SK-N-SH treated with all-trans-retinoic acid at 6 μM for 48 hours (cell line): ENCODE measurements at regions not wholly inside any gene's neighbourhood (a gene's known extent, or its start where the extent isn't known, plus 50 kb on each side); places are given as distances from the start of the nearest gene placed in this dataset.

Source experiments
- ATAC-seq: fragments of 200-7000 bp; cut with Tn5 transposase; 3 replicates; pipeline ENCODE4 v1.9.1; 2020; ENCODE audit warnings: mild to moderate bottlenecking, moderate library complexity
- ARNTL ChIP-seq: fragments of 450-650 bp; formaldehyde crosslinking; IDR thresholded peaks from 2 replicates; pipeline ENCODE4 v1.5.0; 2020; ENCODE audit warnings: low read depth, mild to moderate bottlenecking, moderate library complexity, borderline replicate concordance
- ESRRG ChIP-seq: fragments of 250-450 bp; sonication (Bioruptor Pico); IDR thresholded peaks from 2 replicates; pipeline ENCODE4 v1.6.1; 2021; ENCODE audit warnings: mild to moderate bottlenecking
- PPARA ChIP-seq: fragments of 250-450 bp; sonication (Bioruptor Pico); IDR thresholded peaks from 2 replicates; pipeline ENCODE4 v1.5.0; 2020; ENCODE audit warnings: mild to moderate bottlenecking, borderline replicate concordance
- RARB ChIP-seq: fragments of 250-450 bp; sonication (Bioruptor Pico); IDR thresholded peaks from 2 replicates; pipeline ENCODE4 v1.8.0; 2021; ENCODE audit warnings: mild to moderate bottlenecking, moderate library complexity
- SNAI2 ChIP-seq: fragments of 250-450 bp; sonication (Bioruptor Pico); IDR thresholded peaks from 2 replicates; pipeline ENCODE4 v1.5.0; 2020; ENCODE audit warnings: mild to moderate bottlenecking, moderate library complexity
- TOX ChIP-seq: fragments of 250-450 bp; sonication (Bioruptor Pico); IDR thresholded peaks from 2 replicates; pipeline ENCODE4 v1.8.0; 2021; ENCODE audit warnings: mild to moderate bottlenecking, moderate library complexity, borderline replicate concordance
- ZC3H10 ChIP-seq: fragments of 250-450 bp; sonication (Bioruptor Pico); IDR thresholded peaks from 2 replicates; pipeline ENCODE4 v1.5.1; 2021; ENCODE audit warnings: mild to moderate bottlenecking, moderate library complexity
- ZFP3 ChIP-seq: fragments of 250-450 bp; sonication (Bioruptor Pico); IDR thresholded peaks from 2 replicates; pipeline ENCODE4 v1.5.0; 2020; ENCODE audit warnings: mild to moderate bottlenecking, moderate library complexity
- ZFP30 ChIP-seq: fragments of 450-650 bp; formaldehyde crosslinking; IDR thresholded peaks from 2 replicates; pipeline ENCODE4 v1.5.0; 2022; ENCODE audit warnings: mild to moderate bottlenecking, moderate library complexity
- ZNF565 ChIP-seq: fragments of 450-650 bp; formaldehyde crosslinking; conservative IDR thresholded peaks from 2 replicates; pipeline ENCODE4 v1.5.0; 2020; ENCODE audit warnings: low read depth, mild to moderate bottlenecking, moderate library complexity
- ZNF70 ChIP-seq: fragments of 450-650 bp; formaldehyde crosslinking; IDR thresholded peaks from 2 replicates; pipeline ENCODE4 v1.5.0; 2020; ENCODE audit warnings: mild to moderate bottlenecking, moderate library complexity
- ZNF8 ChIP-seq: fragments of 450-650 bp; formaldehyde crosslinking; IDR thresholded peaks from 2 replicates; pipeline ENCODE4 v1.5.0; 2020; ENCODE audit warnings: mild to moderate bottlenecking, moderate library complexity
- TF ChIP-seq, protein P1 (sequence below): fragments of 250-450 bp; sonication (Bioruptor Pico); IDR thresholded peaks from 2 replicates; pipeline ENCODE4 v1.8.0; 2021; ENCODE audit warnings: low read depth, mild to moderate bottlenecking, moderate library complexity, borderline replicate concordance
- TF ChIP-seq, protein P2 (sequence below): fragments of 250-450 bp; sonication (Bioruptor Pico); IDR thresholded peaks from 2 replicates; pipeline ENCODE4 v1.8.0; 2020; ENCODE audit warnings: mild to moderate bottlenecking, moderate library complexity, borderline replicate concordance
- TF ChIP-seq, protein P3 (sequence below): fragments of 250-450 bp; sonication (Bioruptor Pico); IDR thresholded peaks from 2 replicates; pipeline ENCODE4 v1.5.1; 2020; ENCODE audit warnings: low read depth, mild to moderate bottlenecking, moderate library complexity
- TF ChIP-seq, protein P4 (sequence below): fragments of 250-450 bp; sonication (Bioruptor Pico); IDR thresholded peaks from 2 replicates; pipeline ENCODE4 v1.5.0; 2020; ENCODE audit warnings: mild to moderate bottlenecking, moderate library complexity
- TF ChIP-seq, protein P5 (sequence below): fragments of 250-450 bp; sonication (Bioruptor Pico); IDR thresholded peaks from 2 replicates; pipeline ENCODE4 v1.5.1; 2021; ENCODE audit warnings: mild to moderate bottlenecking, moderate library complexity

DNA sequence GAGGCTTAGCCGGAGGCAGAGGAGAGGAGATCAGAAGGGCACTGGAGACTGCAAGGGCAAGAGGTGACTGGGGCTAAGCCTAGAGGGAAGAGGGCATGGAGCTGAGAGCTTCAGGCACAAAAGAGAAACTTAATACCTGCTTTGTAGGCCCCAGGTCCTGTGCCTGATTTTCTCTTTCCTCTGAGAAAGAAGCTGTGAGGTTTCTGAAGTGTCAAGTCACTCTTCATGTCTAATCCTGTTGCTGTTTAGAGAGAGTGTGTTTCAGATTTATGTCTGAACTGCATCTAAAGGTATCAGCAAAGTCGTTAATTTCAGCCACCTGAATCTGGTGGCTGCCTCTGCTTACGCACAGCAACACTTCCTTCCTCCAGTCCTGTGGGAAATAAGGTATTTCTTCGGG lies 106.9 kb upstream of the RNU6-1 start:
- TF ChIP-seq SNAI2 (no peak), ZFP30 (CRISPR knock-in tag) (no peak), PPARA (CRISPR knock-in tag) (no peak), ZC3H10 (CRISPR knock-in tag) (no peak), ESRRG (CRISPR knock-in tag) (no peak), TOX (no peak), ZNF565 (no peak), ZNF70 (CRISPR knock-in tag) (no peak)
- TF ChIP-seq, protein P1, sequence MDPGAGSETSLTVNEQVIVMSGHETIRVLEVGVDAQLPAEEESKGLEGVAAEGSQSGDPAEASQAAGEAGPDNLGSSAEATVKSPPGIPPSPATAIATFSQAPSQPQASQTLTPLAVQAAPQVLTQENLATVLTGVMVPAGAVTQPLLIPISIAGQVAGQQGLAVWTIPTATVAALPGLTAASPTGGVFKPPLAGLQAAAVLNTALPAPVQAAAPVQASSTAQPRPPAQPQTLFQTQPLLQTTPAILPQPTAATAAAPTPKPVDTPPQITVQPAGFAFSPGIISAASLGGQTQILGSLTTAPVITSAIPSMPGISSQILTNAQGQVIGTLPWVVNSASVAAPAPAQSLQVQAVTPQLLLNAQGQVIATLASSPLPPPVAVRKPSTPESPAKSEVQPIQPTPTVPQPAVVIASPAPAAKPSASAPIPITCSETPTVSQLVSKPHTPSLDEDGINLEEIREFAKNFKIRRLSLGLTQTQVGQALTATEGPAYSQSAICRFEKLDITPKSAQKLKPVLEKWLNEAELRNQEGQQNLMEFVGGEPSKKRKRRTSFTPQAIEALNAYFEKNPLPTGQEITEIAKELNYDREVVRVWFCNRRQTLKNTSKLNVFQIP (CRISPR knock-in tag), result no peak
- TF ChIP-seq, protein P2, sequence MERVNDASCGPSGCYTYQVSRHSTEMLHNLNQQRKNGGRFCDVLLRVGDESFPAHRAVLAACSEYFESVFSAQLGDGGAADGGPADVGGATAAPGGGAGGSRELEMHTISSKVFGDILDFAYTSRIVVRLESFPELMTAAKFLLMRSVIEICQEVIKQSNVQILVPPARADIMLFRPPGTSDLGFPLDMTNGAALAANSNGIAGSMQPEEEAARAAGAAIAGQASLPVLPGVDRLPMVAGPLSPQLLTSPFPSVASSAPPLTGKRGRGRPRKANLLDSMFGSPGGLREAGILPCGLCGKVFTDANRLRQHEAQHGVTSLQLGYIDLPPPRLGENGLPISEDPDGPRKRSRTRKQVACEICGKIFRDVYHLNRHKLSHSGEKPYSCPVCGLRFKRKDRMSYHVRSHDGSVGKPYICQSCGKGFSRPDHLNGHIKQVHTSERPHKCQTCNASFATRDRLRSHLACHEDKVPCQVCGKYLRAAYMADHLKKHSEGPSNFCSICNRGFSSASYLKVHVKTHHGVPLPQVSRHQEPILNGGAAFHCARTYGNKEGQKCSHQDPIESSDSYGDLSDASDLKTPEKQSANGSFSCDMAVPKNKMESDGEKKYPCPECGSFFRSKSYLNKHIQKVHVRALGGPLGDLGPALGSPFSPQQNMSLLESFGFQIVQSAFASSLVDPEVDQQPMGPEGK (CRISPR knock-in tag), result no peak
- TF ChIP-seq, protein P3, sequence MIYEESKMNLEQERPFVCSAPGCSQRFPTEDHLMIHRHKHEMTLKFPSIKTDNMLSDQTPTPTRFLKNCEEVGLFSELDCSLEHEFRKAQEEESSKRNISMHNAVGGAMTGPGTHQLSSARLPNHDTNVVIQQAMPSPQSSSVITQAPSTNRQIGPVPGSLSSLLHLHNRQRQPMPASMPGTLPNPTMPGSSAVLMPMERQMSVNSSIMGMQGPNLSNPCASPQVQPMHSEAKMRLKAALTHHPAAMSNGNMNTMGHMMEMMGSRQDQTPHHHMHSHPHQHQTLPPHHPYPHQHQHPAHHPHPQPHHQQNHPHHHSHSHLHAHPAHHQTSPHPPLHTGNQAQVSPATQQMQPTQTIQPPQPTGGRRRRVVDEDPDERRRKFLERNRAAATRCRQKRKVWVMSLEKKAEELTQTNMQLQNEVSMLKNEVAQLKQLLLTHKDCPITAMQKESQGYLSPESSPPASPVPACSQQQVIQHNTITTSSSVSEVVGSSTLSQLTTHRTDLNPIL (CRISPR knock-in tag), result no peak
- TF ChIP-seq, protein P4, sequence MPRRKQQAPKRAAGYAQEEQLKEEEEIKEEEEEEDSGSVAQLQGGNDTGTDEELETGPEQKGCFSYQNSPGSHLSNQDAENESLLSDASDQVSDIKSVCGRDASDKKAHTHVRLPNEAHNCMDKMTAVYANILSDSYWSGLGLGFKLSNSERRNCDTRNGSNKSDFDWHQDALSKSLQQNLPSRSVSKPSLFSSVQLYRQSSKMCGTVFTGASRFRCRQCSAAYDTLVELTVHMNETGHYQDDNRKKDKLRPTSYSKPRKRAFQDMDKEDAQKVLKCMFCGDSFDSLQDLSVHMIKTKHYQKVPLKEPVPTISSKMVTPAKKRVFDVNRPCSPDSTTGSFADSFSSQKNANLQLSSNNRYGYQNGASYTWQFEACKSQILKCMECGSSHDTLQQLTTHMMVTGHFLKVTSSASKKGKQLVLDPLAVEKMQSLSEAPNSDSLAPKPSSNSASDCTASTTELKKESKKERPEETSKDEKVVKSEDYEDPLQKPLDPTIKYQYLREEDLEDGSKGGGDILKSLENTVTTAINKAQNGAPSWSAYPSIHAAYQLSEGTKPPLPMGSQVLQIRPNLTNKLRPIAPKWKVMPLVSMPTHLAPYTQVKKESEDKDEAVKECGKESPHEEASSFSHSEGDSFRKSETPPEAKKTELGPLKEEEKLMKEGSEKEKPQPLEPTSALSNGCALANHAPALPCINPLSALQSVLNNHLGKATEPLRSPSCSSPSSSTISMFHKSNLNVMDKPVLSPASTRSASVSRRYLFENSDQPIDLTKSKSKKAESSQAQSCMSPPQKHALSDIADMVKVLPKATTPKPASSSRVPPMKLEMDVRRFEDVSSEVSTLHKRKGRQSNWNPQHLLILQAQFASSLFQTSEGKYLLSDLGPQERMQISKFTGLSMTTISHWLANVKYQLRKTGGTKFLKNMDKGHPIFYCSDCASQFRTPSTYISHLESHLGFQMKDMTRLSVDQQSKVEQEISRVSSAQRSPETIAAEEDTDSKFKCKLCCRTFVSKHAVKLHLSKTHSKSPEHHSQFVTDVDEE (CRISPR knock-in tag), result no peak
- no peak; the same call in 2 of the 3 replicates for ATAC-seq

DNA sequence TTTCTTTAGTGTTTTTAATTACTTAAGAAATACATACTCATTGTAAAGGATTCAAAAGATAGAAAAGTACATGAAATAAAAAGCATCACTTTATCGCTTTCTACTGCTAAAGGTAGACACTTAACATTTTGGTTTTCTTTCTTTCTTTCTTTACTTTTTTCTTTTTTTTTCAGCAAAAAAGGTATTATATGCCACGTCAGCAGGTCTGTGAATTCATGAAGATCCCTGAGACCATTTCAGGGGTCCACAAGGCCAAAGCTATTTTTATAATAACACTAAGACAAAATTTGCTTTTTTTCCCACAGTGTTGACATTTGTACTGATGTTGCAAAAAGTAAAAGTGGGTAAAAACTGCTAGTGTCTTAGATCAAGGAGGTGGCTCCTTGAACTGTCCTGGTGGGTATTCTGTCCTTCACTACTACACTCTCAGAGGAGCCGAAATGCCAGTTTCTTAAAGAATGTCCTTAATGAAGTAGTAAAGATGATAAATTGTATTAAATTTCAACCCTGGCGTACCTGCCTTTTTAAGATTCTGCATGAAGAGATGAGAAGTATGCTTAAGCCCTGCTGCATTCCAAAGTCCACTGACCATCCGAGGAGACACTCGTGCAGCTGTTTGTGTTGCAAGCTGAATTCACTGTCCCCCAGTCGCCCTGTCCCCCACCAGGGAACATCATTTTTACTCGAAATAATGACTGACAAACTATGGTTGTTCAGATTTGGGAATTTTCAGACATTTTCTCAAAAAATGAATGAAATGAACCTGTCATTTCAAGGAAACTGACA lies 106.7 kb upstream of the PIAS1 start:
- TF ChIP-seq, protein P1 (CRISPR knock-in tag), result no peak
- TF ChIP-seq, protein P2 (CRISPR knock-in tag), result no peak
- no peak for TF ChIP-seq RARB (CRISPR knock-in tag)
- TF ChIP-seq ESRRG (CRISPR knock-in tag), result no peak
- TF ChIP-seq PPARA (CRISPR knock-in tag), result no peak
- TF ChIP-seq ZFP30 (CRISPR knock-in tag), result no peak
- no peak for TF ChIP-seq ZFP3 (CRISPR knock-in tag)
- TF ChIP-seq, protein P5, sequence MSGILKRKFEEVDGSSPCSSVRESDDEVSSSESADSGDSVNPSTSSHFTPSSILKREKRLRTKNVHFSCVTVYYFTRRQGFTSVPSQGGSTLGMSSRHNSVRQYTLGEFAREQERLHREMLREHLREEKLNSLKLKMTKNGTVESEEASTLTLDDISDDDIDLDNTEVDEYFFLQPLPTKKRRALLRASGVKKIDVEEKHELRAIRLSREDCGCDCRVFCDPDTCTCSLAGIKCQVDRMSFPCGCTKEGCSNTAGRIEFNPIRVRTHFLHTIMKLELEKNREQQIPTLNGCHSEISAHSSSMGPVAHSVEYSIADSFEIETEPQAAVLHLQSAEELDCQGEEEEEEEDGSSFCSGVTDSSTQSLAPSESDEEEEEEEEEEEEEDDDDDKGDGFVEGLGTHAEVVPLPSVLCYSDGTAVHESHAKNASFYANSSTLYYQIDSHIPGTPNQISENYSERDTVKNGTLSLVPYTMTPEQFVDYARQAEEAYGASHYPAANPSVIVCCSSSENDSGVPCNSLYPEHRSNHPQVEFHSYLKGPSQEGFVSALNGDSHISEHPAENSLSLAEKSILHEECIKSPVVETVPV (CRISPR knock-in tag), result no peak
- TF ChIP-seq ARNTL (CRISPR knock-in tag), result no peak
- no peak for TF ChIP-seq SNAI2
- no peak for TF ChIP-seq ZNF8 (CRISPR knock-in tag)
- TF ChIP-seq, protein P4 (CRISPR knock-in tag), result no peak

More for the DNA sequence above, 106.7 kb upstream of the PIAS1 start:
- no peak for ATAC-seq
